ENCODE measurements at regions not wholly inside any gene's neighbourhood (a gene's known extent, or its start where the extent isn't known, plus 50 kb on each side); places are given as distances from the start of the nearest gene placed in this dataset.
"Not testable (repeated sequence)": the region's sequence is repeated elsewhere in the genome, so short reads cannot be mapped to it uniquely, and the experiment has no call there.

GRCh38 chr2:192725991-192726390 is 531.3 kb upstream of the TMEFF2 start:
- 61 to 73% methylated on average over 1 of the region's 1 CpG for WGBS, 2 donors
- H3K27me3 ChIP-seq (ENCODE audit: control insufficient read depth in 1 of 2, insufficient read depth in 2 of 2, low read length in 1 of 2) = no peaks in the 10 kb centered on the region
- intact Hi-C loops (cut with DNase I) = no loop called here
- no peaks in the 10 kb centered on the region for H3K4me1 ChIP-seq (ENCODE audit: control insufficient read depth in 1 of 2, insufficient read depth in 2 of 2, low read length in 2 of 2)
- ATAC-seq (ENCODE audit: low FRiP score) = no peak
- no peaks in the 10 kb centered on the region for H3K36me3 ChIP-seq (ENCODE audit: control insufficient read depth in 1 of 2, insufficient read depth in 2 of 2, low read length in 1 of 2)
- H3K27ac ChIP-seq (ENCODE audit: low read depth in 1 of 2, low read length in 2 of 2) = no peak overlapping the region
- no peaks in the 10 kb centered on the region for H3K9me3 ChIP-seq (ENCODE audit: control insufficient read depth, low read length)
- no peak overlapping the region for H3K4me3 ChIP-seq (ENCODE audit: low read length in 2 of 2)
- no peak for DNase-seq

GRCh38 chr2:192719629-192720028 is 524.9 kb upstream of the TMEFF2 start:
- Histone ChIP-seq H3K4me3 (ENCODE audit: low read length in 2 of 2) (no peak overlapping the region), H3K9me3 (ENCODE audit: control insufficient read depth, low read length) (no peaks in the 10 kb centered on the region), H3K4me1 (ENCODE audit: control insufficient read depth in 1 of 2, insufficient read depth in 2 of 2, low read length in 2 of 2) (no peaks in the 10 kb centered on the region), H3K27me3 (ENCODE audit: control insufficient read depth in 1 of 2, insufficient read depth in 2 of 2, low read length in 1 of 2) (no peaks in the 10 kb centered on the region), H3K36me3 (ENCODE audit: control insufficient read depth in 1 of 2, insufficient read depth in 2 of 2, low read length in 1 of 2) (no peaks in the 10 kb centered on the region), H3K27ac (ENCODE audit: low read depth in 1 of 2, low read length in 2 of 2) (no peak overlapping the region)
- ATAC-seq (ENCODE audit: low FRiP score) (no peak), DNase-seq (no peak)
- intact Hi-C loops (cut with DNase I) = no loop called here

GRCh38 chr2:192718340-192718739 is 523.6 kb upstream of the TMEFF2 start:
- Histone ChIP-seq H3K36me3 (ENCODE audit: control insufficient read depth in 1 of 2, insufficient read depth in 2 of 2, low read length in 1 of 2) (no peaks in the 10 kb centered on the region), H3K9me3 (ENCODE audit: control insufficient read depth, low read length) (no peaks in the 10 kb centered on the region), H3K27me3 (ENCODE audit: control insufficient read depth in 1 of 2, insufficient read depth in 2 of 2, low read length in 1 of 2) (no peaks in the 10 kb centered on the region), H3K27ac (ENCODE audit: low read depth in 1 of 2, low read length in 2 of 2) (no peak overlapping the region), H3K4me3 (ENCODE audit: low read length in 2 of 2) (no peak overlapping the region), H3K4me1 (ENCODE audit: control insufficient read depth in 1 of 2, insufficient read depth in 2 of 2, low read length in 2 of 2) (no peaks in the 10 kb centered on the region)
- ATAC-seq (ENCODE audit: low FRiP score) (no peak), DNase-seq (no peak)
- WGBS, 2 donors = 76 to 81% methylated on average over 3 of the region's 3 CpGs
- intact Hi-C loops (cut with DNase I) = no loop called here

- no peak for ATAC-seq (ENCODE audit: low FRiP score)
- H3K36me3 ChIP-seq (ENCODE audit: control insufficient read depth in 1 of 2, insufficient read depth in 2 of 2, low read length in 1 of 2) = no peaks in the 10 kb centered on the region
- WGBS, 2 donors = 64 to 72% methylated on average over 2 of the region's 2 CpGs
- H3K27ac ChIP-seq (ENCODE audit: low read depth in 1 of 2, low read length in 2 of 2) = no peak overlapping the region
- H3K27me3 ChIP-seq (ENCODE audit: control insufficient read depth in 1 of 2, insufficient read depth in 2 of 2, low read length in 1 of 2) = no peaks in the 10 kb centered on the region
- intact Hi-C loops (cut with DNase I) = no loop called here
- no peaks in the 10 kb centered on the region for H3K4me1 ChIP-seq (ENCODE audit: control insufficient read depth in 1 of 2, insufficient read depth in 2 of 2, low read length in 2 of 2)
- DNase-seq = no peak
- no peak overlapping the region for H3K4me3 ChIP-seq (ENCODE audit: low read length in 2 of 2)
- H3K9me3 ChIP-seq (ENCODE audit: control insufficient read depth, low read length) = no peaks in the 10 kb centered on the region
Observed at GRCh38 chr2:192700934-192701333, 506.2 kb upstream of the TMEFF2 start.

- no peak for ATAC-seq (ENCODE audit: low FRiP score)
- no peaks in the 10 kb centered on the region for H3K9me3 ChIP-seq (ENCODE audit: control insufficient read depth, low read length)
- H3K36me3 ChIP-seq (ENCODE audit: control insufficient read depth in 1 of 2, insufficient read depth in 2 of 2, low read length in 1 of 2) = no peaks in the 10 kb centered on the region
- intact Hi-C loops (cut with DNase I) = no loop called here
- no peak overlapping the region for H3K27ac ChIP-seq (ENCODE audit: low read depth in 1 of 2, low read length in 2 of 2)
- 79 to 81% methylated on average over 5 of the region's 5 CpGs for WGBS, 2 donors
- H3K4me3 ChIP-seq (ENCODE audit: low read length in 2 of 2) = no peak overlapping the region
- no peak for DNase-seq
- no peaks in the 10 kb centered on the region for H3K27me3 ChIP-seq (ENCODE audit: control insufficient read depth in 1 of 2, insufficient read depth in 2 of 2, low read length in 1 of 2)
- no peaks in the 10 kb centered on the region for H3K4me1 ChIP-seq (ENCODE audit: control insufficient read depth in 1 of 2, insufficient read depth in 2 of 2, low read length in 2 of 2)
Observed at GRCh38 chr2:192697880-192698279, 503.1 kb upstream of the TMEFF2 start.

GRCh38 chr2:192696857-192697256 is 502.1 kb upstream of the TMEFF2 start:
- no peak overlapping the region for H3K27ac ChIP-seq (ENCODE audit: low read depth in 1 of 2, low read length in 2 of 2)
- intact Hi-C loops (cut with DNase I) = no loop called here
- no peaks in the 10 kb centered on the region for H3K4me1 ChIP-seq (ENCODE audit: control insufficient read depth in 1 of 2, insufficient read depth in 2 of 2, low read length in 2 of 2)
- H3K4me3 ChIP-seq (ENCODE audit: low read length in 2 of 2) = no peak overlapping the region
- H3K27me3 ChIP-seq (ENCODE audit: control insufficient read depth in 1 of 2, insufficient read depth in 2 of 2, low read length in 1 of 2) = no peaks in the 10 kb centered on the region
- 82 to 84% methylated on average over 3 of the region's 3 CpGs for WGBS, 2 donors
- no peaks in the 10 kb centered on the region for H3K9me3 ChIP-seq (ENCODE audit: control insufficient read depth, low read length)
- H3K36me3 ChIP-seq (ENCODE audit: control insufficient read depth in 1 of 2, insufficient read depth in 2 of 2, low read length in 1 of 2) = no peaks in the 10 kb centered on the region
- ATAC-seq (ENCODE audit: low FRiP score) (no peak), DNase-seq (no peak)

GRCh38 chr2:192687015-192687414 is 492.3 kb upstream of the TMEFF2 start:
- H3K4me1 ChIP-seq (ENCODE audit: control insufficient read depth in 1 of 2, insufficient read depth in 2 of 2, low read length in 2 of 2) = no peaks in the 10 kb centered on the region
- H3K27ac ChIP-seq (ENCODE audit: low read depth in 1 of 2, low read length in 2 of 2) = no peak overlapping the region
- no peaks in the 10 kb centered on the region for H3K27me3 ChIP-seq (ENCODE audit: control insufficient read depth in 1 of 2, insufficient read depth in 2 of 2, low read length in 1 of 2)
- intact Hi-C loops (cut with DNase I) = no loop called here
- ATAC-seq (ENCODE audit: low FRiP score) = no peak
- 44% methylated on average over 3 of the region's 3 CpGs for WGBS, 2 donors
- H3K36me3 ChIP-seq (ENCODE audit: control insufficient read depth in 1 of 2, insufficient read depth in 2 of 2, low read length in 1 of 2) = no peaks in the 10 kb centered on the region
- DNase-seq = no peak
- no peak overlapping the region for H3K4me3 ChIP-seq (ENCODE audit: low read length in 2 of 2)
- H3K9me3 ChIP-seq (ENCODE audit: control insufficient read depth, low read length) = no peaks in the 10 kb centered on the region

- intact Hi-C loops (cut with DNase I); ATAC-seq (ENCODE audit: low FRiP score); H3K27ac ChIP-seq (ENCODE audit: low read depth in 1 of 2, low read length in 2 of 2); DNase-seq; H3K9me3 ChIP-seq (ENCODE audit: control insufficient read depth, low read length); H3K36me3 ChIP-seq (ENCODE audit: control insufficient read depth in 1 of 2, insufficient read depth in 2 of 2, low read length in 1 of 2); H3K27me3 ChIP-seq (ENCODE audit: control insufficient read depth in 1 of 2, insufficient read depth in 2 of 2, low read length in 1 of 2); H3K4me3 ChIP-seq (ENCODE audit: low read length in 2 of 2); H3K4me1 ChIP-seq (ENCODE audit: control insufficient read depth in 1 of 2, insufficient read depth in 2 of 2, low read length in 2 of 2): not testable (repeated sequence)
- 96 to 98% methylated on average over 27 of the region's 27 CpGs for WGBS, 2 donors
Observed at GRCh38 chr2:192682511-192682910, 487.8 kb upstream of the TMEFF2 start.

GRCh38 chr2:192675681-192676080 is 480.9 kb upstream of the TMEFF2 start:
- intact Hi-C loops (cut with DNase I) = no loop called here
- 45 to 48% methylated on average over 5 of the region's 5 CpGs for WGBS, 2 donors
- no peak for ATAC-seq (ENCODE audit: low FRiP score)

More at GRCh38 chr2:192675681-192676080, 480.9 kb upstream of the TMEFF2 start:
- Histone ChIP-seq H3K9me3 (ENCODE audit: control insufficient read depth, low read length) (peaks cover 2% of the 10 kb centered on the region), H3K4me1 (ENCODE audit: control insufficient read depth in 1 of 2, insufficient read depth in 2 of 2, low read length in 2 of 2) (no peaks in the 10 kb centered on the region), H3K27ac (ENCODE audit: low read depth in 1 of 2, low read length in 2 of 2) (no peak overlapping the region), H3K4me3 (ENCODE audit: low read length in 2 of 2) (no peak overlapping the region), H3K36me3 (ENCODE audit: control insufficient read depth in 1 of 2, insufficient read depth in 2 of 2, low read length in 1 of 2) (no peaks in the 10 kb centered on the region), H3K27me3 (ENCODE audit: control insufficient read depth in 1 of 2, insufficient read depth in 2 of 2, low read length in 1 of 2) (no peaks in the 10 kb centered on the region)
- DNase-seq = no peak

All from aorta (tissue), 5 donors.